Gastrocnemius medialis (tissue), 4 donors: ENCODE measurements at regions not wholly inside any gene's neighbourhood (a gene's known extent, or its start where the extent isn't known, plus 50 kb on each side); places are given as distances from the start of the nearest gene placed in this dataset.

Experiments used
- CTCF ChIP-seq, 5 experiments: fragments of 450-650 bp in 3 of 5; fragments of 200-600 bp in 2 of 5; sonication (generic) in 2 of 5; IDR thresholded peaks in 4 of 5; conservative IDR thresholded peaks in 1 of 5; 1 replicate in 4 of 5; 2 replicates in 1 of 5; pipeline ENCODE4 v1.5.1; 2016 to 2019; ENCODE audit warnings: antibody characterized with exemption in 5 of 5, mild to moderate bottlenecking in 3 of 5, moderate library complexity in 3 of 5
- POLR2A ChIP-seq, 2 donors: fragments of 450-650 bp; IDR thresholded peaks; one replicate each; pipeline ENCODE4 v1.6.1; 2017; ENCODE audit warnings: antibody characterized with exemption in 2 of 2, mild to moderate bottlenecking in 2 of 2, moderate library complexity in 2 of 2

- TF ChIP-seq POLR2A (IDR thresholded peaks at IDR 0.05), result no peak
- no peak for TF ChIP-seq CTCF (IDR thresholded peaks at IDR 0.05 in 4 of 5, conservative IDR thresholded peaks at IDR 0.05 in 1 of 5)
These were observed 414.4 kb downstream of the SHISA9 start for GRCh38 chr16:13315642-13316427.
